Activated naive CD4-positive, alpha-beta T cell treated with anti-CD3 and anti-CD28 coated beads, Interleukin-2, amount 50 U/mL, for 24 hours (primary cell): ENCODE measurements at regions not wholly inside any gene's neighbourhood (a gene's known extent, or its start where the extent isn't known, plus 50 kb on each side); places are given as distances from the start of the nearest gene placed in this dataset.

ENCODE experiments used
- H3K27ac Mint-ChIP-seq: one replicate; pipeline ENCODE4 v1.8.0; 2021; ENCODE audit warnings: mild to moderate bottlenecking, mixed read lengths
- H3K27me3 Mint-ChIP-seq: one replicate; pipeline ENCODE4 v1.8.0; 2021; ENCODE audit warnings: mixed read lengths
- H3K36me3 Mint-ChIP-seq: one replicate; pipeline ENCODE4 v1.8.0; 2021; ENCODE audit warnings: mixed read lengths
- H3K4me1 Mint-ChIP-seq: one replicate; pipeline ENCODE4 v1.8.0; 2021; ENCODE audit warnings: mixed read lengths
- H3K4me3 Mint-ChIP-seq: one replicate; pipeline ENCODE4 v1.8.0; 2021; ENCODE audit warnings: mild to moderate bottlenecking, mixed read lengths
- H3K9me3 Mint-ChIP-seq: one replicate; pipeline ENCODE4 v1.8.0; 2021; ENCODE audit warnings: mixed read lengths

GRCh38 chr2:16270441-16270840 lies 330.1 kb downstream of the MYCN start:
- H3K27ac Mint-ChIP-seq, result no peak overlapping the region
- no peaks in the 10 kb centered on the region for H3K9me3 Mint-ChIP-seq
- H3K27me3 Mint-ChIP-seq, result peaks cover 1% of the 10 kb centered on the region
- no peaks in the 10 kb centered on the region for H3K36me3 Mint-ChIP-seq
- no peak overlapping the region for H3K4me3 Mint-ChIP-seq
- no peaks in the 10 kb centered on the region for H3K4me1 Mint-ChIP-seq

- Mint-ChIP-seq H3K9me3 (no peaks in the 10 kb centered on the region), H3K27me3 (peaks cover 1% of the 10 kb centered on the region), H3K27ac (no peak overlapping the region), H3K36me3 (no peaks in the 10 kb centered on the region), H3K4me3 (no peak overlapping the region), H3K4me1 (no peaks in the 10 kb centered on the region)
Measured at GRCh38 chr2:16268301-16269000, 328.1 kb downstream of the MYCN start.

GRCh38 chr2:16266571-16266970 lies 326.2 kb downstream of the MYCN start:
- Mint-ChIP-seq H3K9me3 (no peaks in the 10 kb centered on the region), H3K4me1 (no peaks in the 10 kb centered on the region), H3K27ac (no peak overlapping the region), H3K36me3 (no peaks in the 10 kb centered on the region), H3K27me3 (no peaks in the 10 kb centered on the region), H3K4me3 (no peak overlapping the region)

GRCh38 chr2:16264931-16265540 lies 324.7 kb downstream of the MYCN start:
- no peaks in the 10 kb centered on the region for H3K9me3 Mint-ChIP-seq
- H3K36me3 Mint-ChIP-seq, result no peaks in the 10 kb centered on the region
- no peaks in the 10 kb centered on the region for H3K4me1 Mint-ChIP-seq
- no peaks in the 10 kb centered on the region for H3K27me3 Mint-ChIP-seq
- H3K4me3 Mint-ChIP-seq, result no peak overlapping the region
- H3K27ac Mint-ChIP-seq, result no peak overlapping the region

GRCh38 chr2:16264491-16264890 lies 324.1 kb downstream of the MYCN start:
- Mint-ChIP-seq H3K27me3 (no peaks in the 10 kb centered on the region), H3K4me3 (no peak overlapping the region), H3K27ac (no peak overlapping the region), H3K4me1 (no peaks in the 10 kb centered on the region), H3K9me3 (no peaks in the 10 kb centered on the region), H3K36me3 (no peaks in the 10 kb centered on the region)

- H3K4me1 Mint-ChIP-seq, result no peaks in the 10 kb centered on the region
- H3K27me3 Mint-ChIP-seq, result no peaks in the 10 kb centered on the region
- H3K9me3 Mint-ChIP-seq, result no peaks in the 10 kb centered on the region
- H3K27ac Mint-ChIP-seq, result no peak overlapping the region
- H3K4me3 Mint-ChIP-seq, result no peak overlapping the region
- no peaks in the 10 kb centered on the region for H3K36me3 Mint-ChIP-seq
Measured at GRCh38 chr2:16263241-16263890, 323.0 kb downstream of the MYCN start.

- no peak overlapping the region for H3K27ac Mint-ChIP-seq
- H3K4me3 Mint-ChIP-seq, result no peak overlapping the region
- H3K27me3 Mint-ChIP-seq, result no peaks in the 10 kb centered on the region
- no peaks in the 10 kb centered on the region for H3K9me3 Mint-ChIP-seq
- H3K36me3 Mint-ChIP-seq, result no peaks in the 10 kb centered on the region
- H3K4me1 Mint-ChIP-seq, result no peaks in the 10 kb centered on the region
Measured at GRCh38 chr2:16262526-16263178, 322.3 kb downstream of the MYCN start.

- no peak overlapping the region for H3K27ac Mint-ChIP-seq
- no peaks in the 10 kb centered on the region for H3K9me3 Mint-ChIP-seq
- peaks cover 3% of the 10 kb centered on the region for H3K4me1 Mint-ChIP-seq
- no peak overlapping the region for H3K4me3 Mint-ChIP-seq
- H3K27me3 Mint-ChIP-seq, result no peaks in the 10 kb centered on the region
- H3K36me3 Mint-ChIP-seq, result no peaks in the 10 kb centered on the region
Measured at GRCh38 chr2:16261791-16262190, 321.4 kb downstream of the MYCN start.

- no peaks in the 10 kb centered on the region for H3K27me3 Mint-ChIP-seq
- no peaks in the 10 kb centered on the region for H3K9me3 Mint-ChIP-seq
- H3K27ac Mint-ChIP-seq, result no peak overlapping the region
Measured at GRCh38 chr2:16261071-16261470, 320.7 kb downstream of the MYCN start.

GRCh38 chr2:16260041-16260830 lies 319.9 kb downstream of the MYCN start:
- Mint-ChIP-seq H3K27ac (no peak overlapping the region), H3K9me3 (no peaks in the 10 kb centered on the region), H3K27me3 (no peaks in the 10 kb centered on the region), H3K4me1 (peaks cover 5% of the 10 kb centered on the region), H3K36me3 (no peaks in the 10 kb centered on the region), H3K4me3 (no peak overlapping the region)

More at GRCh38 chr2:16261071-16261470, 320.7 kb downstream of the MYCN start:
- no peak overlapping the region for H3K4me3 Mint-ChIP-seq
- H3K36me3 Mint-ChIP-seq, result no peaks in the 10 kb centered on the region
- H3K4me1 Mint-ChIP-seq, result peaks cover 5% of the 10 kb centered on the region

- Mint-ChIP-seq H3K36me3 (no peaks in the 10 kb centered on the region), H3K27ac (no peak overlapping the region), H3K4me1 (peaks cover 5% of the 10 kb centered on the region), H3K27me3 (no peaks in the 10 kb centered on the region), H3K9me3 (no peaks in the 10 kb centered on the region), H3K4me3 (no peak overlapping the region)
Measured at GRCh38 chr2:16259010-16259409, 318.7 kb downstream of the MYCN start.

- Mint-ChIP-seq H3K27ac (no peak overlapping the region), H3K27me3 (no peaks in the 10 kb centered on the region), H3K4me3 (no peak overlapping the region), H3K36me3 (no peaks in the 10 kb centered on the region), H3K4me1 (peaks cover 5% of the 10 kb centered on the region), H3K9me3 (no peaks in the 10 kb centered on the region)
Measured at GRCh38 chr2:16258350-16258749, 318.0 kb downstream of the MYCN start.

- Mint-ChIP-seq H3K27me3 (no peaks in the 10 kb centered on the region), H3K9me3 (no peaks in the 10 kb centered on the region), H3K36me3 (no peaks in the 10 kb centered on the region), H3K4me3 (no peak overlapping the region), H3K27ac (no peak overlapping the region), H3K4me1 (peaks cover 5% of the 10 kb centered on the region)
Measured at GRCh38 chr2:16257322-16258028, 317.1 kb downstream of the MYCN start.

GRCh38 chr2:16256601-16257321 lies 316.4 kb downstream of the MYCN start:
- H3K4me3 Mint-ChIP-seq, result no peak overlapping the region
- no peak overlapping the region for H3K27ac Mint-ChIP-seq
- no peaks in the 10 kb centered on the region for H3K9me3 Mint-ChIP-seq
- H3K27me3 Mint-ChIP-seq, result no peaks in the 10 kb centered on the region
- H3K36me3 Mint-ChIP-seq, result no peaks in the 10 kb centered on the region
- peaks cover 5% of the 10 kb centered on the region for H3K4me1 Mint-ChIP-seq
